ENCODE measurements at regions not wholly inside any gene's neighbourhood (a gene's known extent, or its start where the extent isn't known, plus 50 kb on each side); places are given as distances from the start of the nearest gene placed in this dataset.

- no peak for TF ChIP-seq CTCF (IDR thresholded peaks at IDR 0.05)
- TF ChIP-seq EZH2 (IDR thresholded peaks at IDR 0.05) = no peak
These were observed 129.9 kb upstream of the B3GAT1 start for GRCh38 chr11:134541951-134542350.
